Adrenal gland (tissue), 5 donors: ENCODE measurements at regions not wholly inside any gene's neighbourhood (a gene's known extent, or its start where the extent isn't known, plus 50 kb on each side); places are given as distances from the start of the nearest gene placed in this dataset.

Experiments
- POLR2A ChIP-seq, 2 donors: fragments of 450-650 bp; IDR thresholded peaks; one replicate each; pipeline ENCODE4 v1.6.1; 2017; ENCODE audit warnings: antibody characterized with exemption in 2 of 2, mild to moderate bottlenecking in 2 of 2, moderate library complexity in 1 of 2
- TF ChIP-seq, protein P1 (sequence below), 6 experiments: fragments of 450-650 bp in 4 of 6; fragments of 200-600 bp in 2 of 6; sonication (generic) in 1 of 6; IDR thresholded peaks; 1 replicate in 5 of 6; 2 replicates in 1 of 6; pipeline versions ENCODE4 v1.5.1 to v1.8.0; 2016 to 2021; ENCODE audit warnings: antibody characterized with exemption in 6 of 6, mild to moderate bottlenecking in 2 of 6, moderate library complexity in 1 of 6
- donor health status: DM: no; HTN: no; CAD: no.

DNA sequence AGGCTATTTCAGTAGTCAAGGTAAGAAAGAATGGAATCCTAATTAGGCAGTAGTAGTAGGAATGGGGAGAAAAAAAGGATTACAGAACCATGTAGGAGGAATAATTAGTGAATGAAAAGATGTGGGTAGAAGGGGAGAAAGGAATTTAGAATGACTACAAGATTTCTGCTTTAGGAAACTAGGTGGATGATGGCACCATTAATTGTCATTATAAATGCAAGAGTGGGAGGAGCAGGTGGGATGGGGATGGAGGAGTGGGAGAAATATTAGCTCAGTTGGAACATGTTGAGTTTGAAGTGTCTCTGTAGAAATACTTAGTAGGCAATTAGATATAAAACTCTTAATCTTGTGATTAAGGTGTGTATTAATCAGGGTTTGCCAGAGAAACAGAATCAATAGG is 50.0 kb upstream of the C21orf91 start:
- TF ChIP-seq, protein P1, sequence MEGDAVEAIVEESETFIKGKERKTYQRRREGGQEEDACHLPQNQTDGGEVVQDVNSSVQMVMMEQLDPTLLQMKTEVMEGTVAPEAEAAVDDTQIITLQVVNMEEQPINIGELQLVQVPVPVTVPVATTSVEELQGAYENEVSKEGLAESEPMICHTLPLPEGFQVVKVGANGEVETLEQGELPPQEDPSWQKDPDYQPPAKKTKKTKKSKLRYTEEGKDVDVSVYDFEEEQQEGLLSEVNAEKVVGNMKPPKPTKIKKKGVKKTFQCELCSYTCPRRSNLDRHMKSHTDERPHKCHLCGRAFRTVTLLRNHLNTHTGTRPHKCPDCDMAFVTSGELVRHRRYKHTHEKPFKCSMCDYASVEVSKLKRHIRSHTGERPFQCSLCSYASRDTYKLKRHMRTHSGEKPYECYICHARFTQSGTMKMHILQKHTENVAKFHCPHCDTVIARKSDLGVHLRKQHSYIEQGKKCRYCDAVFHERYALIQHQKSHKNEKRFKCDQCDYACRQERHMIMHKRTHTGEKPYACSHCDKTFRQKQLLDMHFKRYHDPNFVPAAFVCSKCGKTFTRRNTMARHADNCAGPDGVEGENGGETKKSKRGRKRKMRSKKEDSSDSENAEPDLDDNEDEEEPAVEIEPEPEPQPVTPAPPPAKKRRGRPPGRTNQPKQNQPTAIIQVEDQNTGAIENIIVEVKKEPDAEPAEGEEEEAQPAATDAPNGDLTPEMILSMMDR (IDR thresholded peaks at IDR 0.05) = no peak
- TF ChIP-seq POLR2A (IDR thresholded peaks at IDR 0.05) = no peak
